ENCODE measurements at regions not wholly inside any gene's neighbourhood (a gene's known extent, or its start where the extent isn't known, plus 50 kb on each side); places are given as distances from the start of the nearest gene placed in this dataset.

DNA sequence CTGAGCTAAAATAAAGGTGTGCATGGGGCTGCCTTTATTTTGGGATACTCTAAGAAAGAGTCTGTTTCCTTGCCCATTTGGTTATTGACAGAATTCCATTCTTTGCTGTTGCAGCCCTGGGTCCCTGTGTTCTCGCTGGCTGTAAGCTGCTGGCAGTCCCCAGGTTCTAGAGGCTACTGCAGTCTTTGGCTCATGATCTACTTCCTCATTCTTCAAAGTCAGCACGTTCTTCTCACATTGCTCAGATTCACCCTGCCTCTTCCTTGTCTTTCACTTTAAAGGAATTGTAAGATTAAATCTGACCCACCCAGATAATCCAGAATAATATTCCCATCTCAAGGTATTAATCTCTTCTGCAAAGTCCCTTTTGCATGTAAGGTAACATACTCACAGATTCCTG is 620.3 kb downstream of the CCSER2 start:
- intact Hi-C loops (cut with micrococcal nuclease; ENCODE audit: unreplicated experiment) = no loop called here
- Mint-ChIP-seq H3K36me3 (ENCODE audit: insufficient read depth, unreplicated experiment) (no peaks in the 10 kb centered on the region), H3K27ac (ENCODE audit: unreplicated experiment) (no peak overlapping the region), H3K4me1 (ENCODE audit: low read depth, unreplicated experiment) (no peaks in the 10 kb centered on the region), H3K27me3 (ENCODE audit: insufficient read depth, unreplicated experiment) (peaks cover 13% of the 10 kb centered on the region), H3K4me3 (ENCODE audit: unreplicated experiment) (no peak overlapping the region), H3K9me3 (ENCODE audit: unreplicated experiment) (no peaks in the 10 kb centered on the region)
- CTCF ChIA-PET = no interaction called here
- Histone ChIP-seq H3K36me3 (ENCODE audit: control insufficient read depth, insufficient read depth, low read length) (no peaks in the 10 kb centered on the region), H3K4me1 (no peaks in the 10 kb centered on the region), H3K9me3 (no peaks in the 10 kb centered on the region), H3K27me3 (replicated peaks; ENCODE audit: control insufficient read depth, insufficient read depth, low read length) (no peaks in the 10 kb centered on the region; the same call in 1 of the 2 replicates), H3K4me3 (ENCODE audit: low read depth, low read length) (no peak overlapping the region)
- no peak for DNase-seq
- no TSS peak for BruUV-seq (replicated peaks)
- TF ChIP-seq, protein P1, sequence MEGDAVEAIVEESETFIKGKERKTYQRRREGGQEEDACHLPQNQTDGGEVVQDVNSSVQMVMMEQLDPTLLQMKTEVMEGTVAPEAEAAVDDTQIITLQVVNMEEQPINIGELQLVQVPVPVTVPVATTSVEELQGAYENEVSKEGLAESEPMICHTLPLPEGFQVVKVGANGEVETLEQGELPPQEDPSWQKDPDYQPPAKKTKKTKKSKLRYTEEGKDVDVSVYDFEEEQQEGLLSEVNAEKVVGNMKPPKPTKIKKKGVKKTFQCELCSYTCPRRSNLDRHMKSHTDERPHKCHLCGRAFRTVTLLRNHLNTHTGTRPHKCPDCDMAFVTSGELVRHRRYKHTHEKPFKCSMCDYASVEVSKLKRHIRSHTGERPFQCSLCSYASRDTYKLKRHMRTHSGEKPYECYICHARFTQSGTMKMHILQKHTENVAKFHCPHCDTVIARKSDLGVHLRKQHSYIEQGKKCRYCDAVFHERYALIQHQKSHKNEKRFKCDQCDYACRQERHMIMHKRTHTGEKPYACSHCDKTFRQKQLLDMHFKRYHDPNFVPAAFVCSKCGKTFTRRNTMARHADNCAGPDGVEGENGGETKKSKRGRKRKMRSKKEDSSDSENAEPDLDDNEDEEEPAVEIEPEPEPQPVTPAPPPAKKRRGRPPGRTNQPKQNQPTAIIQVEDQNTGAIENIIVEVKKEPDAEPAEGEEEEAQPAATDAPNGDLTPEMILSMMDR (IDR thresholded peaks at IDR 0.05; ENCODE audit: insufficient read depth in 1 of 2, low read depth in 1 of 2, low read length in 1 of 2, severe bottlenecking in 1 of 2, unreplicated experiment in 1 of 2) = no peak
- POLR2A ChIA-PET = no interaction called here

DNA sequence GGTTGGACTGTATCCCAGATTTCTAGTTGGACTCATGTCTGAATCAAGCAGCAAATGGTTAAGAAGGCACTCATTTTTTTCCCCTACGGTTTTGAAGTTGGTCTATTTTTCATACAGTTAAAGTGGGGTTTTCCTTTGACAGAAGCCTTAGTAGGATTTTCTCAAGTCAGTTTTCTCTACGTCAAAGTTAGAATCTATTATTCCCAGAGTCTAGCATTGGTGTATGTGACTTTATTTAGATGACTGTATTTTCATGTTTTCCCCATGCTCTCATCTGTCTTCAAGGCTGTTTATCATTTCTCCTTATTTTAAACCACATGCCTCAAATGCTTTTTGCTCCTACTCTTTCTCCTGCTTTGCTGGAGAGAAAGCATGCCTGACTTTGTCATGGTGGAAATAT is 623.2 kb downstream of the CCSER2 start:
- Mint-ChIP-seq H3K27me3 (ENCODE audit: insufficient read depth, unreplicated experiment) (peaks cover 13% of the 10 kb centered on the region), H3K4me1 (ENCODE audit: low read depth, unreplicated experiment) (no peaks in the 10 kb centered on the region), H3K36me3 (ENCODE audit: insufficient read depth, unreplicated experiment) (no peaks in the 10 kb centered on the region), H3K9me3 (ENCODE audit: unreplicated experiment) (no peaks in the 10 kb centered on the region), H3K27ac (ENCODE audit: unreplicated experiment) (no peak overlapping the region), H3K4me3 (ENCODE audit: unreplicated experiment) (no peak overlapping the region)
- intact Hi-C loops (cut with micrococcal nuclease; ENCODE audit: unreplicated experiment) = no loop called here
- no peaks in the 10 kb centered on the region for H3K4me1 ChIP-seq
- H3K27me3 ChIP-seq (replicated peaks; ENCODE audit: control insufficient read depth, insufficient read depth, low read length) = no peaks in the 10 kb centered on the region
- CTCF ChIA-PET = no interaction called here
- no peak overlapping the region for H3K4me3 ChIP-seq (ENCODE audit: low read depth, low read length)
- BruUV-seq (replicated peaks) = no TSS peak
- H3K9me3 ChIP-seq = no peaks in the 10 kb centered on the region
- POLR2A ChIA-PET = no interaction called here
- TF ChIP-seq, protein P1 (IDR thresholded peaks at IDR 0.05; ENCODE audit: insufficient read depth in 1 of 2, low read depth in 1 of 2, low read length in 1 of 2, severe bottlenecking in 1 of 2, unreplicated experiment in 1 of 2) = no peak
- no peak for DNase-seq
- H3K36me3 ChIP-seq (ENCODE audit: control insufficient read depth, insufficient read depth, low read length) = no peaks in the 10 kb centered on the region

DNA sequence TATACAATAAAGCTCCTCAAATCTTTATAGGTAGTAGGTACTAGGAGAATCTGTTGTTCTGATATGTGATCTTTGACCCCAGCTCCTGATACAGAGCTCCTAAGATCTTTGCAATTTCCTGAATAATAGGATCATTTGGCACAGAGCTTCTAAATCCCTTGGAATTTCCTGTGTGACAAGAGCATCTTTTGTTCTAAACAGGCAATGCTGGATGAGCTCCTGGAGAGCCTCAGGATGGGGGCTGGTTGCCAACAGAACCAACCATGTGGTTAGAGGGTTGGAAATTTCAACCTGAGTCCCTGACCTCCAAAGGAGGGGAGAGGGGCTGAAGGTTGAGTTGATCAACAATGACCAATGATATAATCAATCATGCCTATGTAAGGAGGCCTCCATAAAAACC is 629.0 kb downstream of the CCSER2 start:
- no peaks in the 10 kb centered on the region for H3K27me3 ChIP-seq (replicated peaks; ENCODE audit: control insufficient read depth, insufficient read depth, low read length)
- H3K36me3 ChIP-seq (ENCODE audit: control insufficient read depth, insufficient read depth, low read length) = no peaks in the 10 kb centered on the region
- no peaks in the 10 kb centered on the region for H3K4me1 ChIP-seq
- ChIA-PET POLR2A (no interaction called here), CTCF (no interaction called here)
- no peak overlapping the region for H3K4me3 ChIP-seq (ENCODE audit: low read depth, low read length)
- no peak overlapping the region for H3K4me3 Mint-ChIP-seq (ENCODE audit: unreplicated experiment)
- no peaks in the 10 kb centered on the region for H3K4me1 Mint-ChIP-seq (ENCODE audit: low read depth, unreplicated experiment)
- intact Hi-C loops (cut with micrococcal nuclease; ENCODE audit: unreplicated experiment) = no loop called here
- no TSS peak for BruUV-seq (replicated peaks)
- no peaks in the 10 kb centered on the region for H3K36me3 Mint-ChIP-seq (ENCODE audit: insufficient read depth, unreplicated experiment)
- TF ChIP-seq, protein P1 (IDR thresholded peaks at IDR 0.05; ENCODE audit: insufficient read depth in 1 of 2, low read depth in 1 of 2, low read length in 1 of 2, severe bottlenecking in 1 of 2, unreplicated experiment in 1 of 2) = no peak
- H3K9me3 ChIP-seq = no peaks in the 10 kb centered on the region
- H3K27me3 Mint-ChIP-seq (ENCODE audit: insufficient read depth, unreplicated experiment) = peaks cover under 1% of the 10 kb centered on the region
- DNase-seq = no peak
- no peak overlapping the region for H3K27ac Mint-ChIP-seq (ENCODE audit: unreplicated experiment)
- no peaks in the 10 kb centered on the region for H3K9me3 Mint-ChIP-seq (ENCODE audit: unreplicated experiment)

Data from Caco-2 (cell line).